SH-SY5Y (cell line): ENCODE measurements at regions not wholly inside any gene's neighbourhood (a gene's known extent, or its start where the extent isn't known, plus 50 kb on each side); places are given as distances from the start of the nearest gene placed in this dataset.

ENCODE experiments used
- GATA2 ChIP-seq: IDR thresholded peaks from 2 replicates; pipeline ENCODE4 v1.6.1; 2011; ENCODE audit warnings: mild to moderate bottlenecking, low read depth, low read length
- GATA3 ChIP-seq: IDR thresholded peaks from 2 replicates; pipeline ENCODE4 v1.6.1; 2011; ENCODE audit warnings: low read depth, mild to moderate bottlenecking, low read length, moderate library complexity

- no peak for TF ChIP-seq GATA3
- TF ChIP-seq GATA2 = no peak
These were observed 141.4 kb upstream of the BET1 start for GRCh38 chr7:94145602-94146001.
